HCT116 (cell line): ENCODE measurements at regions not wholly inside any gene's neighbourhood (a gene's known extent, or its start where the extent isn't known, plus 50 kb on each side); places are given as distances from the start of the nearest gene placed in this dataset.

Experiments used
- ATAC-seq: fragments of 200-7000 bp; cut with Tn5 transposase; 2 replicates; pipeline ENCODE4 v1.9.1; 2020; ENCODE audit warnings: mild to moderate bottlenecking, moderate library complexity
- BruUV-seq: library from RNA; stranded (reverse); fragments of 400-500 nt; replicated peaks from 2 replicates; lab custom pipeline; 2021; lab: Mats Ljungman, UMichigan
- CTCF ChIA-PET: fragments of 300-600 bp; sonication (Branson Sonifier 250); formaldehyde crosslinking; loops from one replicate; lab custom pipeline; 2021; ENCODE audit warnings: antibody characterized with exemption; lab: Charles Lee
- POLR2A ChIA-PET: fragments of 300-600, 350-600 bp; sonication (Branson Sonifier 250); formaldehyde crosslinking; loops from one replicate; lab custom pipeline; 2021; ENCODE audit warnings: antibody characterized with exemption; lab: Charles Lee
- RAD21 ChIA-PET, 2 experiments: fragments of 300-600 bp; sonication (Branson Sonifier 250); formaldehyde crosslinking; loops; one replicate each; lab custom pipeline; 2023; ENCODE audit warnings: low total read pairs in 2 of 2; ENCODE audit not compliant: uncharacterized antibody in 2 of 2, unreplicated experiment in 2 of 2, low non-redundant PET in 1 of 2; lab: Charles Lee
- DNase-seq: peaks from one replicate; pipeline ENCODE4 v3.0.0-alpha.2; 2010; ENCODE audit warnings: low read depth, low spot score
- H2AFZ ChIP-seq: fragments of 200-600 bp; shearing (Covaris generic), sonication (generic); 2 replicates; pipeline ENCODE4 v1.6.1; 2017; ENCODE audit warnings: low read depth, mixed run types, mixed read lengths, antibody characterized with exemption, low read length; ENCODE audit not compliant: poor library complexity, severe bottlenecking
- H3K27ac ChIP-seq: 2 replicates; pipeline ENCODE4 v1.5.1; 2012; ENCODE audit warnings: low read depth, low read length
- H3K27me3 ChIP-seq: fragments of 200-600 bp; sonication (generic); 2 replicates; pipeline ENCODE4 v1.6.1; 2016; ENCODE audit warnings: mixed run types, low read length, mixed read lengths; ENCODE audit not compliant: insufficient read depth
- H3K36me3 ChIP-seq, 2 experiments: fragments of 200-500 bp in 1 of 2; fragments of 200-600 bp in 1 of 2; sonication (Bioruptor generic) in 1 of 2; sonication (generic) in 1 of 2; 2 replicates each; pipeline versions ENCODE4 v1.5.1 to v1.6.1; 2014 to 2016; ENCODE audit warnings: low read length in 2 of 2, inconsistent platforms in 1 of 2, mixed read lengths in 1 of 2, mixed run types in 1 of 2; ENCODE audit not compliant: insufficient read depth in 2 of 2, control insufficient read depth in 1 of 2
- H3K4me1 ChIP-seq, 2 experiments: fragments of 200-600 bp in 1 of 2; sonication (generic) in 1 of 2; 2 replicates each; pipeline versions ENCODE4 v1.5.1 to v1.6.1; 2012 to 2017; ENCODE audit warnings: low read length in 2 of 2, inconsistent platforms in 1 of 2, mild to moderate bottlenecking in 1 of 2, mixed read lengths in 1 of 2, mixed run types in 1 of 2, moderate library complexity in 1 of 2; ENCODE audit not compliant: insufficient read depth in 2 of 2, control insufficient read depth in 1 of 2
- H3K4me2 ChIP-seq: fragments of 200-600 bp; sonication (generic); 2 replicates; pipeline ENCODE4 v1.6.1; 2017; ENCODE audit warnings: mixed run types, low read length, mixed read lengths
- H3K4me3 ChIP-seq, 2 experiments: fragments of 200-600 bp in 1 of 2; sonication (generic) in 1 of 2; replicated peaks in 1 of 2; 2 replicates each; pipeline ENCODE4 v1.5.1; 2011 to 2016; ENCODE audit warnings: low read length in 2 of 2, control low read depth in 1 of 2, low read depth in 1 of 2, mild to moderate bottlenecking in 1 of 2, mixed read lengths in 1 of 2, mixed run types in 1 of 2
- H3K79me2 ChIP-seq: fragments of 200-600 bp; sonication (generic); 2 replicates; pipeline ENCODE4 v1.6.1; 2017; ENCODE audit warnings: mild to moderate bottlenecking, mixed run types, low read length, moderate library complexity, mixed read lengths; ENCODE audit not compliant: insufficient read depth
- H3K9ac ChIP-seq: fragments of 200-600 bp; sonication (generic); 2 replicates; pipeline ENCODE4 v1.6.1; 2016; ENCODE audit warnings: low read length, mixed read lengths
- H3K9me2 ChIP-seq: fragments of 200-600 bp; sonication (generic), shearing (Covaris generic); 2 replicates; pipeline ENCODE4 v1.6.1; 2017; ENCODE audit warnings: mixed run types, mild to moderate bottlenecking, moderate library complexity; ENCODE audit not compliant: insufficient read depth
- H3K9me3 ChIP-seq, 2 experiments: fragments of 200-500 bp in 1 of 2; fragments of 200-600 bp in 1 of 2; sonication (Bioruptor generic) in 1 of 2; sonication (generic) in 1 of 2; 2 replicates each; pipeline ENCODE4 v1.6.1; 2014 to 2017; ENCODE audit warnings: low read length in 2 of 2, mixed read lengths in 2 of 2, inconsistent platforms in 1 of 2, low read depth in 1 of 2, mild to moderate bottlenecking in 1 of 2, mixed run types in 1 of 2, moderate library complexity in 1 of 2; ENCODE audit not compliant: control insufficient read depth in 1 of 2, insufficient read depth in 1 of 2
- H4K20me1 ChIP-seq: fragments of 200-600 bp; sonication (generic), shearing (Covaris generic); 2 replicates; pipeline ENCODE4 v1.6.1; 2017; ENCODE audit warnings: mixed run types, mild to moderate bottlenecking, moderate library complexity; ENCODE audit not compliant: insufficient read depth
- ATF3 ChIP-seq: IDR thresholded peaks from 2 replicates; pipeline ENCODE4 v1.6.1; 2012
- CBX3 ChIP-seq: IDR thresholded peaks from 2 replicates; pipeline ENCODE4 v1.6.1; 2012; ENCODE audit warnings: low read depth
- CEBPB ChIP-seq: IDR thresholded peaks from 2 replicates; pipeline ENCODE4 v1.6.1; 2012; ENCODE audit warnings: low read depth
- CTCF ChIP-seq, 3 experiments: fragments of 200-600 bp in 1 of 3; sonication (generic) in 1 of 3; IDR thresholded peaks in 2 of 3; conservative IDR thresholded peaks in 1 of 3; 2 replicates each; pipeline ENCODE4 v1.5.1; 2012 to 2017; ENCODE audit warnings: low read depth in 2 of 3, low read length in 2 of 3, antibody characterized with exemption in 1 of 3, borderline replicate concordance in 1 of 3, control low read depth in 1 of 3, mild to moderate bottlenecking in 1 of 3, mixed read lengths in 1 of 3, mixed run types in 1 of 3, moderate library complexity in 1 of 3; ENCODE audit not compliant: insufficient read depth in 1 of 3
- ELF1 ChIP-seq: IDR thresholded peaks from 2 replicates; pipeline ENCODE4 v1.6.1; 2012; ENCODE audit warnings: low read depth, borderline replicate concordance
- EZH2phosphoT487 ChIP-seq: fragments of 200-600 bp; IDR thresholded peaks from 2 replicates; pipeline ENCODE4 v1.6.1; 2018; ENCODE audit warnings: antibody characterized with exemption, borderline replicate concordance
- FOSL1 ChIP-seq: IDR thresholded peaks from 2 replicates; pipeline ENCODE4 v1.6.1; 2012; ENCODE audit warnings: low read depth
- JUND ChIP-seq: IDR thresholded peaks from 2 replicates; pipeline ENCODE4 v1.6.1; 2012
- MAX ChIP-seq: IDR thresholded peaks from 2 replicates; pipeline ENCODE4 v1.6.1; 2012
- POLR2A ChIP-seq: IDR thresholded peaks from 2 replicates; pipeline ENCODE4 v1.7.0; 2011; ENCODE audit warnings: borderline replicate concordance; ENCODE audit not compliant: insufficient read depth, insufficient read length; ENCODE audit errors: extremely low read depth
- RAD21 ChIP-seq: IDR thresholded peaks from 2 replicates; pipeline ENCODE4 v1.6.1; 2012; ENCODE audit warnings: low read depth, mild to moderate bottlenecking
- REST ChIP-seq: IDR thresholded peaks from 2 replicates; pipeline ENCODE4 v1.6.1; 2012; ENCODE audit warnings: low read depth
- SIN3A ChIP-seq: IDR thresholded peaks from 2 replicates; pipeline ENCODE4 v1.6.1; 2012; ENCODE audit warnings: low read depth
- SP1 ChIP-seq: IDR thresholded peaks from 2 replicates; pipeline ENCODE4 v1.6.1; 2012; ENCODE audit warnings: low read depth
- SRF ChIP-seq: IDR thresholded peaks from 2 replicates; pipeline ENCODE4 v1.6.1; 2012; ENCODE audit warnings: low read depth
- TCF7L2 ChIP-seq: IDR thresholded peaks from 2 replicates; pipeline ENCODE4 v1.7.0; 2011; ENCODE audit warnings: borderline replicate concordance, inconsistent platforms; ENCODE audit not compliant: insufficient read depth, insufficient read length; ENCODE audit errors: extremely low read depth
- YY1 ChIP-seq: IDR thresholded peaks from 2 replicates; pipeline ENCODE4 v1.6.1; 2011; ENCODE audit warnings: low read length, low read depth, moderate library complexity, mild to moderate bottlenecking; ENCODE audit not compliant: insufficient replicate concordance; ENCODE audit errors: extremely low read depth
- ZBTB33 ChIP-seq: IDR thresholded peaks from 2 replicates; pipeline ENCODE4 v1.6.1; 2011; ENCODE audit warnings: mild to moderate bottlenecking, low read length, moderate library complexity; ENCODE audit not compliant: insufficient replicate concordance; ENCODE audit errors: extremely low read depth
- ZFX ChIP-seq: fragments of 450-650 bp; IDR thresholded peaks from 2 replicates; pipeline ENCODE4 v1.6.1; 2017
- intact Hi-C: fragments of 100-400 bp; cut with micrococcal nuclease; formaldehyde crosslinking; loops from 2 replicates; pipeline ENCODE4 v1.10.0; 2022

- Histone ChIP-seq H3K27me3 (no peaks in the 10 kb centered on the region), H2AFZ (no peak overlapping the region), H3K4me1 (no peaks in the 10 kb centered on the region), H3K27ac (no peak overlapping the region), H3K4me2 (no peak overlapping the region), H3K36me3 (no peaks in the 10 kb centered on the region), H3K9ac (no peak overlapping the region), H3K9me2 (no peaks in the 10 kb centered on the region), H4K20me1 (no peaks in the 10 kb centered on the region), H3K9me3 (peaks cover 8 to 16% of the 10 kb centered on the region in 2 experiments; a peak in 2 of 4 replicates), H3K4me3 (no peak overlapping the region), H3K79me2 (no peaks in the 10 kb centered on the region)
- BruUV-seq = no TSS peak
- CTCF ChIA-PET = no interaction called here
- DNase-seq = no peak
- POLR2A ChIA-PET = no interaction called here
- ATAC-seq = no peak
- RAD21 ChIA-PET = no interaction called here
- no peak for TF ChIP-seq JUND
- no peak for TF ChIP-seq MAX
- TF ChIP-seq EZH2phosphoT487 = no peak
- no peak for TF ChIP-seq CBX3
- TF ChIP-seq ZFX = no peak
- no peak for TF ChIP-seq SP1
- TF ChIP-seq RAD21 = no peak
- no peak for TF ChIP-seq SRF
- no peak for TF ChIP-seq ZBTB33
- TF ChIP-seq ELF1 = no peak
- TF ChIP-seq SIN3A = no peak
- no peak for TF ChIP-seq REST
- TF ChIP-seq TCF7L2 = no peak
- TF ChIP-seq CEBPB = no peak
- TF ChIP-seq FOSL1 = no peak
- TF ChIP-seq POLR2A = no peak
- no peak for TF ChIP-seq YY1
- no peak for TF ChIP-seq CTCF (IDR thresholded peaks at IDR 0.05 in 2 of 3, conservative IDR thresholded peaks at IDR 0.05 in 1 of 3; ENCODE audit: borderline replicate concordance in 1 of 3, insufficient read depth in 1 of 3, low read depth in 2 of 3, low read length in 2 of 3)
- no peak for TF ChIP-seq ATF3
- intact Hi-C loops = no loop called here
These were observed 1184.6 kb downstream of the FLRT2 start for GRCh38 chr14:86714575-86714974.
